HG02938 (cell line): ENCODE measurements at regions not wholly inside any gene's neighbourhood (a gene's known extent, or its start where the extent isn't known, plus 50 kb on each side); places are given as distances from the start of the nearest gene placed in this dataset.
"Not testable (repeated sequence)": the region's sequence is repeated elsewhere in the genome, so short reads cannot be mapped to it uniquely, and the experiment has no call there.

Experiments
- ATAC-seq: cut with Tn5 transposase; IDR thresholded peaks from one replicate; pipeline ENCODE4 v1.9.1; 2021; ENCODE audit warnings: mild to moderate bottlenecking, moderate library complexity; ENCODE audit not compliant: unreplicated experiment

DNA sequence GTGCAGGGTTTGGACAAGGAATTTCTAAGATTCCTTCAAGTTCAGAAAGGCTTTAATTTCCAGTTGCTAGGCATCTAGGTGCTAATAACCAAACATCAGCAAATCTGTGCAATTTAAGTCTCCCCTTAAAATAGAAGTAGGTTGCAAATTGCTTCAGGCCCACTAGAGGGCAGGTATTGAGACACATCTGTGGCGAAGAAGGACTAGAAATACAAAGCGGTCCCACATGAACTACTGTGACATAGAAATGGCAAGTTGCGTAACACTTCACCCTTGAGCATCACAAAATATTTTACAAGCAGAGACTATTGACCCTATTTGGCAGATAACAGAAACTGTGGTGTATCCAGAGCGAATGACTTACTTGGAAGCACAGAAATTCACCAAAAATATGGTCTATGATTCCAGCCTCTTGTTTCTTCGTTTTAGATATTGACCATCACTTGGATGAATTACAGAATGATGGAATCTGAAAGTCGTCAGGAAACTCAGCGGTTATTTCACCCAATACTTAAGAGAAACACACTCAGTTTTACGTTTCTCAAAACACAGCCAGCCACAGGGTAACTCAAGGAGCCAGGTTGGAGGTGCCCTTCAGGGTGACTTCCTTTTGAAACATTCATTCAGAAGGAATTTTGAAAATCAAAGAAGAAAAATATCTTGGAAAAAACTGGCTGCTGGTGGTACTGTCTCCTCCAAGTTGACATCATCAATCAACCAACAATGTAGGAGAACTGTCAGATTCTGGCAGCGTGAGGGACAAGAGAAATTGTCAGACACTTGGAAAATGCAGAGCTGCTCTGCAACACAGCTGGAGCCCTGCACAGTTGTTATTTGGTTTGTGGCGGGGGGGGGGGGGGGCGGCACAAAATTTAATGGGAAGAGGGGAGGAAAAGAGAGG lies 256.3 kb upstream of the MINDY3 start:
- no peak for ATAC-seq

DNA sequence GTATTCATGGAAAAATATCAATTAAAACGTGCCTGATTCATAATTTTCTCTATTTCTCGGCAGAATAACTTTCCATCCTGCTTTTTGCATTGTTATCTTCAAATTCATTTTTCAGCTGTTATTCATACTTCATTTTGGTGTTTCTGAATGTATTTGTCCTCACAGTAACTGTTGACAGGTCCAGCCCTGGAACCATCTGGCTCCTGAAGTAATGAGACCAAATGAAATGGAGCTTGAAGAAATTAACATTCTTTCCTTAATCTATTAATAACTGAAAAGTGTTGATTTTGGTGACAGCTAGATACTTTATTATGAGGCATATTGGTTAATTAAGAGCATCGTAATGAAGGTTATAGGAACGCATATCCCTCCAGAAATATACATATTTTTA lies 257.0 kb upstream of the MINDY3 start:
- no peak for ATAC-seq

DNA sequence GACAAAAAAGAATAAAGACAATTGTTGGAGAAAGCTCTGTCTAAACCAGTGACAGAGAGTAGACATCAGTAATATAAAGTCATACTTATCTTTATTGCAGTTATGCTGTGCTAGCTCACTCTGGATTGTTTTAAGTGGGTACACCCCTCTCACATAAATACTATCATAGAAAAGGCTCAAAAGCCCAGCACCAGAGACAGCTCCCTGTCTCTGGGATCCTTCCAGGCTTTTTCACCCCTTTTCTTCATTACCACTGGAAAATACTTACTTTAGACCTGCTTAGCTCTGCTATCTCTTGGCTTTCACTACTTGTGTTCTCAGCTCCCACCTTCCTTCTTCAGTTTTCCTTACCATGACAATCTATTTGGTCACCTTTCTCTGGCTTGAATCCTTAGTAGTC lies 259.1 kb upstream of the MINDY3 start:
- ATAC-seq, result no peak

DNA sequence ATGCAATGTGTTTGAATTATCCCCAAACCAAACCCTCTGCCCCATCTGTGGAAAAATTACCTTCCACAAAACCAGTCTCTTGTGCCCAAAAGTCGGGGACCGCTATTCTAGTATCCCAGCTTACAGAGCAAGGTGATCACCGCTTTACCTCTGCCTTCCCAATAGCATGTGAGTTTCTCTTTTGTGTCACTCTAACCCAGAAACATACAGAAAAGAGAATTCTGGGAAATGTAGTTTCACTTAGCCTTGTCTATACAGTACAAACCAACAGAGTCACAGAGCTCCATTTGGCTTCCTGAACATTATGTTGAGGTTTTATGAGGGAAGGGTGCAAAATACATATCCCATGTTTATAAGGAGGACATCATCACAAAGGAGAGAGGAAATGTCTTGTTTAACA lies 260.3 kb upstream of the MINDY3 start:
- ATAC-seq, result no peak

DNA sequence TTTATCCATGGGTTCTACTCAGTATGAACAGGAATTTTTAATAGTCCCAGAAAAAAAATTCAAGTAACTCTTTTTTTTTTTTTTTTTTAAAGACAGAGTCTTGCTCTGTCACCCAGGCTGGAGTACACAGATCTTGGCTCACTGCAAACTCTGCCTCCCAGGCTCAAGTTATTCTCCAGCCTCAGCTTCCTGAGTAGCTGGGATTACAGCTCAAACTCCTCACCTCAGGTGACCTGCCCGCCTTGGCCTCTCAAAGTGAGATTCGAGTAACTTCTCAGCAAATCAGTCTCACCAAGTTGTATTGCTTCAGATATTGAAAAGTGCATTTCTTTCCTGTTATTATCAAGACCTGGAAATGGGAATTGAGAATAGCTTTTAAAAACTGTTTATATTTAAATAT lies 281.2 kb upstream of the MINDY3 start:
- ATAC-seq, result no peak

DNA sequence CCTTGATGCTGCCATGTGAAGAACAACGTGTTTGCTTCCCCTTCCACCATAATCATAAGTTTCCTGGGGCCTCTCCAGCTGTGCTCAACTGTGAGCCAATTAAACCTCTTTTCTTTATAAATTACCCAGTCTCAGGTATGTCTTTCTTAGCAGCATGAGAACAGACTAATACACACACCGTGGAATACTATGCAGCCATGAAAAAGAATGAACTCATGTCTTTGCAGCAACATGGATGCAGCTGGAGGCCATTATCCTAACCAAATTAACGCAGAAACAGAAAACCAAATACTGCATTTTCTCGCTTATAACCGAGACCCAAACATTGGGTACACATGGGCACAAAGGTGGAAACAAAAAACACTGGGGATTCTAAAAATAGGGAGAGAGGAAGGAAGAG lies 286.7 kb upstream of the MINDY3 start:
- no peak for ATAC-seq

DNA sequence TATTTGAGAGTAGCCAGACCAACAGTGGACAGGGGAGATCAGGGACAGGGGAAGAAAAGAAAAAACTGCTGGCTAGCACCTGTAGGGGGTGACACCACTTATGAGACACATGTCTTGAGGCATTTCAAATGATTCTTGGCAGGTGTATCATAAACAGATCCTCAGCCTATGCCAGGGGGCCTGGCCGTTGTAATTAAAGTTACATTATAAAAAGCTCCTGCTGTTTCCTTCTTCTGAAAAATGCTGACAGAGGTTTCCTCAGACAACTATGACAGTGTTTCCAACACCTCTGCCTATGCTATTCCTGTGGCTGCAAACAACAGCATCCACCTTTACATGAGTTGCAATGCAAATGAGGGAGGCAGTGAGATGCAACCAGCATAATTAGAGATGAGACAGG lies 281.0 kb upstream of the PTER start:
- no peak for ATAC-seq

DNA sequence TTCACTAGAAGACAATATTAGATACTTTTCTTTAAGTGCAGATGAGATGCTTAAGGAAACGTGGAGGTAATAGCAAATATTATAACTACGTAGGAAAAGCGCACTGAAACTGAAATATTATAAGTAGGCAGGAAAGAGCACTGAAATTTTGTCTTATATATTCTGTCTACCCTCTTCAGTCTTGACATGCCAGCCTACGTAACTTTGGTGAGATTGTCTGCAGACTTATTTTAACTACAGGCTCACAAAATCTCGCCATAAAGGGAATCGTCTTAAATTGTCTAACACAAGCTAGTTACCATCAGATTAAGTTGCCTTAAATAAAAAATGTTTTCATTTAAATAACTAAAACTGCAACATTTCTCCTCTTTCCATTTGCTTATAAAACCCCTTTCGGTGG lies 280.1 kb upstream of the PTER start:
- ATAC-seq, result no peak

DNA sequence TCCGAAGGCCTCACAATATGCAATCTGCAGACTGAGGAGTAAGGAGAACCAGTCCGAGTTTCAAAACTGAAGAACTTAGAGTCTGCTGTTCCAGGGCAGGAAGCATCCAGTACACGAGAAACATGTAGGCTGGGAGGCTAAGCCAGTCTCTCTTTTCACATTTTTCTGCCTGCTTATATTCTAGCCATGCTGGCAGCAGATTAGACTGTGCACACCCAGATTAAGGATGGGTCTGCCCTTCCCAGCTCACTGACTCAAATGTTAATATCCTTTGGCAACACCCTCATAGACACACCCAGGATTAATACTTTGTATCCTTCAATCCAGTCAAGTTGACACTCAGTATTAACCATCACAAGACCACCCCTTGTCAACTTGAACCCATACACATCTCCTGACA lies 271.7 kb upstream of the PTER start:
- not testable (repeated sequence) for ATAC-seq

DNA sequence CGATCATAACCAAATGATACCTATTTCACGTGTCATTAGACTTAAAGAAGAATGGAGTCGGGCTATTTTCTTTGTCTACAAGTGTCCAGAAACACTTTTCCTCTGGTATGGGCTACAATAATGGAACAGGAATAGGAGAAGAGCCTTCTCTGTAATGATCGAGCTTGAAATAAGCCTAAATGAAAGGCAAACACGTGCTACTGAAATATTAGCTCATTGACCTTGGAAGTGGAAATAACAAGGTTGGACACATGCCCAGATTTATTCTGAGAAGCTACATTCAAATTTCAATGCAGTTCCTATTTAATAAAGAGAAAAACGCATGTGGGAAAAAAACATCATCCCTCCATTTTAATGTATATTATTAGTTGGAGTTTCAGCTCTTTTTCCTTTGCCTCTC lies 254.7 kb upstream of the PTER start:
- ATAC-seq, result no peak

DNA sequence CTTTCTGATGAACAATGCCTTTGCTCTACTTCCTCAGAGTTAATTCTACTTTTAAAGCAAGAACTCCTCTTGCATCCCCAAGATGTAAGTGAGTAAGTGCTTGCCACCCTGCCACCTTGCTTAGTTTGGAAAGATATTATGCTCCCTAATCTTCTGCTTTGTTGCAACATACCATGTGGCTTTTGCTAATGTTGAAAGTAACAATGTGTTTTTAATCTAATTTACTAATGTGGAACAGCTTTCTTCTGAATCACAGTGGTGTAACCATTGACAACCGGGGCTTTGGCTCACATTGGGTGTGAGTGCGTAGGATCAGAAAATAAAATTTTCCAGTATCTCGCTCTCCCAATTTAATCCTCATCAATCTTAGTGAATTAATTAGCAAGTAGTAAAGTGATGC lies 254.1 kb upstream of the PTER start:
- no peak for ATAC-seq

DNA sequence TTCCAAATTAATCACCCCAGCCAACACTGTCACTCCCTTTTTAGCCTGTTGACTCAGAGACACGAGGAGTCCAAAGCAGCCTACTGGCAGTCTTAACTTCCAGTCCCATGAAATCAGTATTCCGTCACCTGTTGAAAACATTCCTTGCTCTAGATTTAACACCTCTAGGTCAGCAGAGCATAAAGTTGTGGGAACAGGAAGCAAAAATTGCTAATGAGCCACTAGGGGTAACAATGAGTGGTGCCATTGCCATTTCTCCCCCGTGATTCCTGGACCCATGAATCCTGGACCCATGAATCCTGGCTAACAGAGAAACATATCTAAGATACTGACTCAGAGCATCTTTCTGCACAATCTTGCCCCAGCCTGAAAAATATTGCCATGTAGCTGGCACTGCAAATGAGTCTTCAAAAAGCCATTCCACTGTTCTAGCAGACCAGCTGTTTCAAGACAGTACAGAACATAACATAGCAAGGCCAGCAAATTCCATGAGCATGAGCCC lies 252.7 kb upstream of the PTER start:
- no peak for ATAC-seq

DNA sequence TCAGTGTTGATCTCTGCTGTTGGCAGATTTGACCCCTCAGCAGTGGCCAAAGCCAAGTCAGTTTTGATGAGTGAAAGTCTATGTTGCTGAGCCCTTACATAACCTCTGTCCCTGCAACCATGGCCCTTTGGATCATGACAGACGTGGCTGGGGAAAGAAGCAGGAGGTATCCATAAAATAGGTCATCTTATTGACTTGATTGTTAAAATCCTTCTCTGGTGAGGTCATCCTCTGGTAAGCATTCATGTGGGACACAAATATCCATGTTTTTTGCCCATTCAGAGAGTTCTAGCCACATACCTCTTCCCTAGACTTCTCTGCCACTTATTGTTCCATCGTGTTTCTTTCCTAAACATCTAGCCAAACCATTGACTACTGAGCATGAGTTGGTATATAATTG lies 251.9 kb upstream of the PTER start:
- no peak for ATAC-seq

DNA sequence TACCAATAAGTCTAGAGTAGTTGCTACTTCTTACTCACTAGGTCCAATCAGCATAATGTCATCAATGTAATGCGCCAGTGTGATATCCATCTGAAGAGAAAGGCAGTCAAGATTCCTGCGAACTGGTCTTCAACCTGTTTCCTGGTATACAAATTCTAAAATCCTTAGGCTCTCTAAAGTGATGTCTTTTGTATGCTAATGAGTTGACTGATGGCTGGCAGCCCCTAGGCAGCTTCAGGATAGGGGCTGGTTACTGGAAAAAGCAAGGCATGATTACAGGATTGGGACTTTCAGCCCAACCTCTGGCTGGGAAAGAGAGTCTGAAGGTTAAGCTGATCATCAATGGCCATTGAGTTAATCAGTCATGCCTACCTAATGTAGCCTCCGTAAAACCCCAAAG lies 250.2 kb upstream of the PTER start:
- no peak for ATAC-seq

DNA sequence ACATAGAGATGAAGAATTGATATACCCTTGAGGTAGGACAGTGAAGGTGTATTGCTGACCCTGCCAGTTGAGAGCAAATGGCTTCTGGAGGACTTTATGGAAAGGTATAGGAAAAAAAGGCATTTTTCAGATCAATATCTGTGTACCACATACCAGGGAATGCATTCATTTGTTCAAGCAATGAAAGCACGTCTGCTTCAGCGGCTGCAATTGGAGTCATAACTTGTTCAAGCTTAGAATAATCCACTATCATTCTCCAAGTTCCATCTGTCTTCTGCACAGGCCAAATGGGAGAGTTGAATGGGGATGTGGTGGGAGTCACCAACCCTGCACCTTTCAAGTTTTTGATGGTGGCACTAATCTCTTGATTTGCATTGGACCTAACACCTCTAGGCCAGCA lies 249.6 kb upstream of the PTER start:
- no peak for ATAC-seq

DNA sequence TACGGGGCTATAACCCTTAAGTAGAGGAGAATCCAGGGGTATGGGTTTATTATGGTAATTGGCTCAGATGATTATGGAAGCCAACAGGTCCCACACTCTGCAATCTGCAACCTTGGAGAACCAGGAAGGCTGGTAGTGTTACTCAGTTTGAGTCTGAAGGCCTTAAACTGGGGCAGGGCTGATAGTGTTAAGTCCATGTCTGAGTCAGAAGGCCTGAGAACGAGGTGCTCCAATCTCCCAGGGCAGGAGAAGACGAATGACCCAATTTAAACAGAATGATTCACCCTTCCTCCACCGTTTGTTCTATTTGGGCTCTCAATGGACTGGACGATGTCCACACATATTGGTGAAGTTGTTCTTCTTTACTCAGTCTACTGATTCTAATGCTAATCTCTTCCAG lies 244.5 kb upstream of the PTER start:
- ATAC-seq, result no peak

DNA sequence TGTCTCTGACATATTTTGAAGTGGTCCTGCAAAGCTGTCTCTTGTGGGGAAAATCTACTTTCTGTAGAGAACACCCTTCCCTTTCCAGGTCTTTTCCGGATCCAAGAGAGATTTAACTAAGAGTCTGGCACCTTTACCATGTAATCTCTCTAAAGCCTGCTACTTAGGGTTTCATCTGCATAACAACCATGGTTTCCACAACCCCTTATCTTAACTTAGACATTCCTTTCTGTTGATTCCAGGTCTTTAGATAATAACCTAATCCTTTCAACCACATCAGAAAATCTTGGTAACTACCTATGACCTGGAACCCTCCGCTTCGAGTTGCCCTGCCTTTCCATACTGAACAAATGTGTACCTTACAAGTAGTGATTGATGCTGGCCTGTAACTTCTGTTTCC lies 243.6 kb upstream of the PTER start:
- no peak for ATAC-seq

DNA sequence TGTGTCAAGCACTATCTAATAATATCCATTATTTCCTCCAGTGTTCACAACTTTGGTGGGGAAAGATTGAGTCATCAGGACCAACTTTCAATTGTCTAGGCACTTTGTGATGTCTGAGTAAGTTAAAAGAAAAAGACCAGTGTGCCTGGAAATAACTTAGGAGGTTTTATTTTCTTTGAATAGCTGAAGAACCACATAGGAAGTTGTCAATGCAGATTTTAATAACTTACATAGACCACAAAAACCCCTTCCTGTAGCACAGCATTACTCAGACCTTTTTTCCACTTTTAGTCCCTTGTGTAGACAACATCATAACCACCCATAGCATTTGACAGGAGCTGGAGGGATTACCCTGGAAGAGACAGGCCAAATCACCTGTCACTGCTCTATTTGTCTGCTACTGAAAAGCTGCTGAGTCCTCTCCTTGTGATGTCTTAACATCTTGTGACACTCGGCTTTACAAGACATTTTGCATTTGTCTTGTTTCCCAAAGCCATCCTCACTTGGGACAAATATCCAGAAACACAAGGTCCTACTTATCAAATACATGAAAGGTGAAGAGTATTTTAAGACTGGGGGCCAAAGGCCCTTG lies 241.5 kb upstream of the PTER start:
- peak; percentile 96 for ATAC-seq

DNA sequence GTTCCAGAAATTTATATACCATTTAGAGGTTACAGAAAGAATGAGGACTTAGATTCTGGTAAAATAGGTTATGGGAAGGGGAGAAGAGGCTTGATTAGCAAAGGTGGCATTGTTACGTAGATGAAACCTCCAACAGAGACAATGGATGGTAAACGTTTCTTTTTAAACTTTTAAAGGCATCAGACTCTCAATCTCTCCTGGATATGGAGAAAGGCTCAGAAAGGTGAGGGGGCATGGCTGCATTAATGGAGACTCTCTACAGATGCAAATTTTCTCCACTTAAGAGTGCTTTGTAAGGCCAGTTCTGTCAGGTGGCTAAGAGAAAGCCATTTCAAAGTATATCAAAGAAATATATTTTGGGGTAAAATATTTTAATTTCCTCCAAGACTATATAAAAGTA lies 240.9 kb upstream of the PTER start:
- no peak for ATAC-seq

DNA sequence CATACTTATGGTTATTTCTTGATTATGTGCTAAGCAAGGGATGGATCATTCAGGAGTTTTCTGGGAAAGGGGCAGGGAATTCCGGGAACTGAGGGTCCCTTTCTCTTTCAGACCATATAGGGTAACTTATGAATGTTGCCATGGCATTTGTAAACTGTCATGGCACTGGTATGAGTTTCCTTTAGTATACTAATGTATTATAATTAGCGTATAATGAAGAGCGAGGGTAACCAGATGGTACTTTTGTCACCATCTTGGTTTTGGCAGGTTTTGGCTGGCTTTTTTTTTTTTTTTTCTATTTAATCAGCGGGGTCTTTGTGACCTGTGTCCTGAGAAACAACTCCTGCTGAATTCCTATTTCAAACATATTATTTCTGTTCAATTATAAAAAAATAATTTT lies 237.6 kb upstream of the PTER start:
- no peak for ATAC-seq

DNA sequence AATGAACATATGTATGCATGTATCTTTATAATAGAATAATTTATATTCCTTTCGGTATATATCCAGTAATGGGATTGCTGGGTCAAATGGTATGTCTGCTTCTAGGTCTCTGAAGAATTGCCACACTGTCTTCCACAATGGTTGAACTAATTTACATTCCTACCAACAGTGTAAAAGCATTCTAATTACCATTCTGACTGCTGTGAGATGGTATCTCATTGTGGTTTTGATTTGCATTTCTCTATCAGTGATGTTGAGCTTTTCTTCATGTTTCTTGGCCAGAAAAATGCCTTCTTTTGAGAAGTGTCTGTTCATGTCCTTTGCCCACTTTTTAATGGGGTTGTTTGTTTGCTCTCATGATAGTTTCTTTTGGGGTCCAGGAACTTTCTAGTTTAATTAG lies 213.2 kb upstream of the PTER start:
- not testable (repeated sequence) for ATAC-seq

DNA sequence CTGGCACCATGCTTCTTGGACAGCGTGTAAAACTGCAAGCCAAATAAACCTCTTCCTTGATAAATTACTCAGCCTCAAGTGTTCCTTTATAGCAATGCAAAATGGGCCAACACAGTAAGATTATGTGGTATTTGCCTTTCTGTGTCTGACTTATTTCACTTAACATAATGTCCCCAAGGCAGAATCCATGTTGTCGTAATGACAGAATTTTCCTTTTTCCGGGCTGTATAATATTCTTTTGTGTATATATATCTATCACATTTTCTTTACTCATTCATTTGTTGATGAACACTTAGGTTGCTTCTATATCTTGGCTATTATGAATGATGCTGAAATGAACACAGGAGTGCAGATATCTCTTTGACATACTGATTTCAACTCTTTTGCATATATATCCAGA lies 209.1 kb upstream of the PTER start:
- ATAC-seq, result no peak

DNA sequence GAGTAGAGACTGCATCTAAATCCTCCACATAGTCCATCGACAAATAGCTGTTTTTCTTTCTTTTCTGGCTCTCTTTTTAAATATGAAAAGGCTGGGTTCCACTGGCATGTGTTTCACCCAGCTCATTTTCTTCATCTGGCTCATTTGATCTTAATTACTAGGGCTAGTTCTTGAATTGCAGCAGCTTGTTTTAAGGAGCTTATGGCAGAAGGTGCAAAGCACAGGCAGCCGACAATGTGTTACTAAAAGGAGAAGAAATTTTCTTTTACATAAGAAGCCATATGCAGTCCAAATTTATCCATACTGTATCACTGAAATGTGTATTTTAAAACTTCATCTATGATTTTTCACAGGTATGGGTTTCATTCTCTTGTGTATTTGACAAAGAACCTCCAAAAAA lies 205.6 kb upstream of the PTER start:
- ATAC-seq, result no peak
